ENCODE measurements at regions not wholly inside any gene's neighbourhood (a gene's known extent, or its start where the extent isn't known, plus 50 kb on each side); places are given as distances from the start of the nearest gene placed in this dataset.

DNA sequence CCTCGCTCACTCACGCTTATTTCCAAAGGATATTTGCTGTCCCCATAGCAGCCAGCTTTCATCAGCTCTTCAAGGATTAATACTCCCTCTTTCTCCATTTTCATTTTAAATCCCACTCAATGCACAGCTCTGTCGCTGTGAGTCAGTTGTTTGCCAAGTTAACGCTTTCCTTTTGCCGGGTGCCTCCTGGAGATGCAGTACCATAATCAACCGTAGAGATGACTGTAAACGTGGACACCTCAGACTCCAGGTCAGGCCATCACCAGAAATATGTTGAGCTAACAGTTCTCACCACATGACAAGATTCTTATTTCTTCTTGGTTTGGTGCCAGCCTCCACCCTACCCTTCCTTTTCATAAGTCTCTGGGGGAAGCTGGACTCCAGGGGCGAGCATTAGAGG lies 66.6 kb upstream of the TAB2 start:
- no peak for TF ChIP-seq CREB1 (CRISPR knock-in tag; IDR thresholded peaks at IDR 0.05; ENCODE audit: low read depth)
- TF ChIP-seq, protein P1, sequence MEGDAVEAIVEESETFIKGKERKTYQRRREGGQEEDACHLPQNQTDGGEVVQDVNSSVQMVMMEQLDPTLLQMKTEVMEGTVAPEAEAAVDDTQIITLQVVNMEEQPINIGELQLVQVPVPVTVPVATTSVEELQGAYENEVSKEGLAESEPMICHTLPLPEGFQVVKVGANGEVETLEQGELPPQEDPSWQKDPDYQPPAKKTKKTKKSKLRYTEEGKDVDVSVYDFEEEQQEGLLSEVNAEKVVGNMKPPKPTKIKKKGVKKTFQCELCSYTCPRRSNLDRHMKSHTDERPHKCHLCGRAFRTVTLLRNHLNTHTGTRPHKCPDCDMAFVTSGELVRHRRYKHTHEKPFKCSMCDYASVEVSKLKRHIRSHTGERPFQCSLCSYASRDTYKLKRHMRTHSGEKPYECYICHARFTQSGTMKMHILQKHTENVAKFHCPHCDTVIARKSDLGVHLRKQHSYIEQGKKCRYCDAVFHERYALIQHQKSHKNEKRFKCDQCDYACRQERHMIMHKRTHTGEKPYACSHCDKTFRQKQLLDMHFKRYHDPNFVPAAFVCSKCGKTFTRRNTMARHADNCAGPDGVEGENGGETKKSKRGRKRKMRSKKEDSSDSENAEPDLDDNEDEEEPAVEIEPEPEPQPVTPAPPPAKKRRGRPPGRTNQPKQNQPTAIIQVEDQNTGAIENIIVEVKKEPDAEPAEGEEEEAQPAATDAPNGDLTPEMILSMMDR (conservative IDR thresholded peaks at IDR 0.05; ENCODE audit: low read depth in 2 of 2) = no peak
- no peak for TF ChIP-seq ZNF331 (CRISPR knock-in tag; IDR thresholded peaks at IDR 0.05; ENCODE audit: low read depth)
- TF ChIP-seq, protein P2, sequence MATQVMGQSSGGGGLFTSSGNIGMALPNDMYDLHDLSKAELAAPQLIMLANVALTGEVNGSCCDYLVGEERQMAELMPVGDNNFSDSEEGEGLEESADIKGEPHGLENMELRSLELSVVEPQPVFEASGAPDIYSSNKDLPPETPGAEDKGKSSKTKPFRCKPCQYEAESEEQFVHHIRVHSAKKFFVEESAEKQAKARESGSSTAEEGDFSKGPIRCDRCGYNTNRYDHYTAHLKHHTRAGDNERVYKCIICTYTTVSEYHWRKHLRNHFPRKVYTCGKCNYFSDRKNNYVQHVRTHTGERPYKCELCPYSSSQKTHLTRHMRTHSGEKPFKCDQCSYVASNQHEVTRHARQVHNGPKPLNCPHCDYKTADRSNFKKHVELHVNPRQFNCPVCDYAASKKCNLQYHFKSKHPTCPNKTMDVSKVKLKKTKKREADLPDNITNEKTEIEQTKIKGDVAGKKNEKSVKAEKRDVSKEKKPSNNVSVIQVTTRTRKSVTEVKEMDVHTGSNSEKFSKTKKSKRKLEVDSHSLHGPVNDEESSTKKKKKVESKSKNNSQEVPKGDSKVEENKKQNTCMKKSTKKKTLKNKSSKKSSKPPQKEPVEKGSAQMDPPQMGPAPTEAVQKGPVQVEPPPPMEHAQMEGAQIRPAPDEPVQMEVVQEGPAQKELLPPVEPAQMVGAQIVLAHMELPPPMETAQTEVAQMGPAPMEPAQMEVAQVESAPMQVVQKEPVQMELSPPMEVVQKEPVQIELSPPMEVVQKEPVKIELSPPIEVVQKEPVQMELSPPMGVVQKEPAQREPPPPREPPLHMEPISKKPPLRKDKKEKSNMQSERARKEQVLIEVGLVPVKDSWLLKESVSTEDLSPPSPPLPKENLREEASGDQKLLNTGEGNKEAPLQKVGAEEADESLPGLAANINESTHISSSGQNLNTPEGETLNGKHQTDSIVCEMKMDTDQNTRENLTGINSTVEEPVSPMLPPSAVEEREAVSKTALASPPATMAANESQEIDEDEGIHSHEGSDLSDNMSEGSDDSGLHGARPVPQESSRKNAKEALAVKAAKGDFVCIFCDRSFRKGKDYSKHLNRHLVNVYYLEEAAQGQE (IDR thresholded peaks at IDR 0.05; ENCODE audit: unreplicated experiment) = no peak
- TF ChIP-seq STAT1 (IDR thresholded peaks at IDR 0.05; ENCODE audit: unreplicated experiment) = no peak
- no peak for TF ChIP-seq EZH2 (IDR thresholded peaks at IDR 0.05; ENCODE audit: low read depth, unreplicated experiment)
- DNase-seq (ENCODE audit: low spot score) = no peak
- no peak overlapping the region for H3K27ac Mint-ChIP-seq
- H3K27me3 ChIP-seq (ENCODE audit: insufficient read depth) = no peaks in the 10 kb centered on the region
- H3K4me2 ChIP-seq = no peak overlapping the region
- no peaks in the 10 kb centered on the region for H3K9me3 Mint-ChIP-seq
- H3K36me3 Mint-ChIP-seq (ENCODE audit: low read depth) = no peaks in the 10 kb centered on the region
- no peak overlapping the region for H3K4me3 ChIP-seq
- H3K4me1 Mint-ChIP-seq = peaks cover 6% of the 10 kb centered on the region
- H4K20me1 ChIP-seq (replicated peaks; ENCODE audit: insufficient read depth) = no peaks in the 10 kb centered on the region
- peaks cover 2% of the 10 kb centered on the region for H3K27me3 Mint-ChIP-seq (ENCODE audit: insufficient read depth, low read depth, poor library complexity)
- no peaks in the 10 kb centered on the region for H3F3A ChIP-seq (replicated peaks; ENCODE audit: low read depth)
- H3K9me2 ChIP-seq (ENCODE audit: insufficient read depth) = peaks cover 5% of the 10 kb centered on the region; the same call in 1 of the 2 replicates
- H3K4me1 ChIP-seq (ENCODE audit: insufficient read depth) = no peaks in the 10 kb centered on the region
- H3K4me3 Mint-ChIP-seq = no peak overlapping the region
- no peak overlapping the region for H2AFZ ChIP-seq
- H3K79me2 ChIP-seq (replicated peaks; ENCODE audit: insufficient read depth) = no peaks in the 10 kb centered on the region
- no peak for ATAC-seq
- no peaks in the 10 kb centered on the region for H3K36me3 ChIP-seq (ENCODE audit: insufficient read depth)
- H3K27ac ChIP-seq (ENCODE audit: low read depth) = no peak overlapping the region

DNA sequence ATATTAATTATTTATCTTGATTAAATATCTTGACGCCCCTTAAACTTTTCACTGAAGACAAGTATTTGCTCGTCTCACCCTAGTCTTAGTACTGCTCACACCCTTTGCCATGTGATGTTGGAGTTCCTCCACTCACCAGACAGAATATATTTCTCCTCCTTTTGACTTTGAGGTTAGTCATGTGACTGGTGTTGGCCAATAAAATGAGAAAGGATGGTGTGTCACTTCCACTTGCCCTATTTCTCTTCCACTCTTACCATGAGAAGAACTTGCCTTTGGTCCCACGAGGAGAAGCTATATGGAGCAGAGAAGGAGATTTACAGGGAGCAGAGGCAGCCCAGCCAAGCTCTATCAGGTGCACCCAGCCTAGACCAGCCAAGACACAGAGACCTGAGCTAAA lies 64.9 kb upstream of the TAB2 start:
- Histone ChIP-seq H2AFZ (no peak overlapping the region), H3K4me3 (no peak overlapping the region), H3K9me2 (ENCODE audit: insufficient read depth) (peaks cover 5% of the 10 kb centered on the region; the same call in 1 of the 2 replicates), H3K4me2 (no peak overlapping the region), H4K20me1 (replicated peaks; ENCODE audit: insufficient read depth) (no peaks in the 10 kb centered on the region), H3K27ac (ENCODE audit: low read depth) (no peak overlapping the region), H3K4me1 (ENCODE audit: insufficient read depth) (no peaks in the 10 kb centered on the region), H3K36me3 (ENCODE audit: insufficient read depth) (no peaks in the 10 kb centered on the region), H3K79me2 (replicated peaks; ENCODE audit: insufficient read depth) (no peaks in the 10 kb centered on the region), H3F3A (replicated peaks; ENCODE audit: low read depth) (no peaks in the 10 kb centered on the region), H3K27me3 (ENCODE audit: insufficient read depth) (no peaks in the 10 kb centered on the region)
- H3K4me3 Mint-ChIP-seq = no peak overlapping the region
- H3K9me3 Mint-ChIP-seq = no peaks in the 10 kb centered on the region
- DNase-seq (ENCODE audit: low spot score) (no peak), ATAC-seq (no peak)
- peaks cover 2% of the 10 kb centered on the region for H3K27me3 Mint-ChIP-seq (ENCODE audit: insufficient read depth, low read depth, poor library complexity)
- H3K4me1 Mint-ChIP-seq = no peaks in the 10 kb centered on the region; the same call in 2 of the 3 replicates
- no peaks in the 10 kb centered on the region for H3K36me3 Mint-ChIP-seq (ENCODE audit: low read depth)
- no peak overlapping the region for H3K27ac Mint-ChIP-seq
- TF ChIP-seq, protein P3, sequence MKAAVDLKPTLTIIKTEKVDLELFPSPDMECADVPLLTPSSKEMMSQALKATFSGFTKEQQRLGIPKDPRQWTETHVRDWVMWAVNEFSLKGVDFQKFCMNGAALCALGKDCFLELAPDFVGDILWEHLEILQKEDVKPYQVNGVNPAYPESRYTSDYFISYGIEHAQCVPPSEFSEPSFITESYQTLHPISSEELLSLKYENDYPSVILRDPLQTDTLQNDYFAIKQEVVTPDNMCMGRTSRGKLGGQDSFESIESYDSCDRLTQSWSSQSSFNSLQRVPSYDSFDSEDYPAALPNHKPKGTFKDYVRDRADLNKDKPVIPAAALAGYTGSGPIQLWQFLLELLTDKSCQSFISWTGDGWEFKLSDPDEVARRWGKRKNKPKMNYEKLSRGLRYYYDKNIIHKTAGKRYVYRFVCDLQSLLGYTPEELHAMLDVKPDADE (IDR thresholded peaks at IDR 0.05) = no peak
- TF ChIP-seq POLR2AphosphoS5 (IDR thresholded peaks at IDR 0.05; ENCODE audit: low read depth) = no peak
- TF ChIP-seq CREB1 (CRISPR knock-in tag; IDR thresholded peaks at IDR 0.05; ENCODE audit: low read depth) = no peak
- TF ChIP-seq STAT1 (IDR thresholded peaks at IDR 0.05; ENCODE audit: unreplicated experiment) = no peak
- no peak for TF ChIP-seq ZNF331 (CRISPR knock-in tag; IDR thresholded peaks at IDR 0.05; ENCODE audit: low read depth)
- TF ChIP-seq, protein P1 (conservative IDR thresholded peaks at IDR 0.05; ENCODE audit: low read depth in 2 of 2) = no peak
